AG04449 (cell line): ENCODE measurements at regions not wholly inside any gene's neighbourhood (a gene's known extent, or its start where the extent isn't known, plus 50 kb on each side); places are given as distances from the start of the nearest gene placed in this dataset.

Source experiments
- CTCF ChIA-PET: fragments of 350-600 bp; formaldehyde crosslinking; extraction: SDS; loops from one replicate; lab custom pipeline; 2021; ENCODE audit warnings: antibody characterized with exemption; lab: Yijun Ruan, JAX
- POLR2A ChIA-PET: fragments of 400-600, 350-600 bp; formaldehyde crosslinking; extraction: SDS; loops from one replicate; lab custom pipeline; 2020; ENCODE audit warnings: antibody characterized with exemption, inconsistent platforms; lab: Yijun Ruan, JAX
- DNase-seq: peaks from one replicate; pipeline ENCODE4 v3.0.0-alpha.2; 2010; ENCODE audit warnings: low read depth, low spot score
- H3K4me3 ChIP-seq: 2 replicates; pipeline ENCODE4 v1.5.1; 2011; ENCODE audit warnings: low read depth, mild to moderate bottlenecking, control low read depth, low read length
- TF ChIP-seq, protein P1 (sequence below): IDR thresholded peaks from one replicate; pipeline ENCODE4 v1.5.1; 2011; ENCODE audit warnings: mild to moderate bottlenecking, moderate library complexity, low read length, control low read depth, inconsistent platforms; ENCODE audit not compliant: insufficient read depth; ENCODE audit errors: missing control alignments

DNA sequence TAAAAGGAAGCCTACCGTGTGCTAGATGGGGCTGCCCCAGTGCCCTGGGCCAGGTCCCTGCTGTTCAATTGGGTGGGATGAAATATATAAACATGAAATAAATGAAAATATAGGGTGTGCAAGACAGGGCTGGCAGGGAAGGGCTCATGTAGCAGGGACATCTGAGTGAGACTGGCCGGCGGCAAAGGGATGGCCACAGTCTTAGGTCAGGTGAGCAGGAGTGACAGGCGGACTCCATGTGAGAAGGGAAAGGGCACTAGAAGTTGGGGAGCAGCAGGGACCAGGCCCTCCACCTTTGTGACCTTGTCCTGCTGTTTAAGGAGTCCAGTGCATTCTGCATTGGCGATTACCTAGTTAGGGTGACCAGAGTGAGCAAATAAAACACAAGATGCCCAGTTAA, 207.6 kb upstream of the ZNF32 start:
- no peak for DNase-seq
- ChIA-PET POLR2A (no interaction called here), CTCF (interaction anchor here (0.9 kb wide), 1 partner anchor 9 kb away, joined by 3 read pairs; no protein-coding TSS in a partner anchor)
- H3K4me3 ChIP-seq = no peak overlapping the region
- TF ChIP-seq, protein P1, sequence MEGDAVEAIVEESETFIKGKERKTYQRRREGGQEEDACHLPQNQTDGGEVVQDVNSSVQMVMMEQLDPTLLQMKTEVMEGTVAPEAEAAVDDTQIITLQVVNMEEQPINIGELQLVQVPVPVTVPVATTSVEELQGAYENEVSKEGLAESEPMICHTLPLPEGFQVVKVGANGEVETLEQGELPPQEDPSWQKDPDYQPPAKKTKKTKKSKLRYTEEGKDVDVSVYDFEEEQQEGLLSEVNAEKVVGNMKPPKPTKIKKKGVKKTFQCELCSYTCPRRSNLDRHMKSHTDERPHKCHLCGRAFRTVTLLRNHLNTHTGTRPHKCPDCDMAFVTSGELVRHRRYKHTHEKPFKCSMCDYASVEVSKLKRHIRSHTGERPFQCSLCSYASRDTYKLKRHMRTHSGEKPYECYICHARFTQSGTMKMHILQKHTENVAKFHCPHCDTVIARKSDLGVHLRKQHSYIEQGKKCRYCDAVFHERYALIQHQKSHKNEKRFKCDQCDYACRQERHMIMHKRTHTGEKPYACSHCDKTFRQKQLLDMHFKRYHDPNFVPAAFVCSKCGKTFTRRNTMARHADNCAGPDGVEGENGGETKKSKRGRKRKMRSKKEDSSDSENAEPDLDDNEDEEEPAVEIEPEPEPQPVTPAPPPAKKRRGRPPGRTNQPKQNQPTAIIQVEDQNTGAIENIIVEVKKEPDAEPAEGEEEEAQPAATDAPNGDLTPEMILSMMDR = no peak

DNA sequence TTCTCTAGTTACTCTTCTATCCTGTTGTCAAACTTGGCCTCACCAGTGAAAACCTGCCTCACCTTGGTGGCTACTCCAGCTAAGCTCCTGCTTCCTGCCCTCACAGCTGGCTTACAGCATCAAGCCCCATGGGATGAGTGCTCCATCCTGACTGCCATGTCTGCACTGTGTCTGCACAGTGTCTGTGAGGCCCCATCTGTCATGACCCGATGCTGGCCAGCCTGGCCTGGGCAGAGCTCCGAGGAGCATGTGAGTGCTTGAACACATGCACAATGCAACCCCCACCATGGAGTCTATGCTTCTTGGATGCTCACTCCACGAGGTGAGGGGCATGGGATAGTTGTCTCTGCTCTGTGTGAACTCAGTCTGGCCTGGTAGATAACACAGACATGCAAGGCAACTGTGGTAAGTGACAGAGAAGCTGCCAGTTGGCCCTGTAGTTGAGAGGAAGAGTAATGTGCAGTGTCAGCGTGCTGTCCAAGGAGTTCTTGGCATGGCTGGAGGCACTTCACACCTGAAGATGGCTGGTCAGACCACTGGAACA, 207.1 kb upstream of the ZNF32 start:
- TF ChIP-seq, protein P1 = no peak
- CTCF ChIA-PET = interaction anchor here (0.9 kb wide), 1 partner anchor 9 kb away, joined by 3 read pairs; no protein-coding TSS in a partner anchor
- no peak for DNase-seq
- no peak overlapping the region for H3K4me3 ChIP-seq
- POLR2A ChIA-PET = no interaction called here

DNA sequence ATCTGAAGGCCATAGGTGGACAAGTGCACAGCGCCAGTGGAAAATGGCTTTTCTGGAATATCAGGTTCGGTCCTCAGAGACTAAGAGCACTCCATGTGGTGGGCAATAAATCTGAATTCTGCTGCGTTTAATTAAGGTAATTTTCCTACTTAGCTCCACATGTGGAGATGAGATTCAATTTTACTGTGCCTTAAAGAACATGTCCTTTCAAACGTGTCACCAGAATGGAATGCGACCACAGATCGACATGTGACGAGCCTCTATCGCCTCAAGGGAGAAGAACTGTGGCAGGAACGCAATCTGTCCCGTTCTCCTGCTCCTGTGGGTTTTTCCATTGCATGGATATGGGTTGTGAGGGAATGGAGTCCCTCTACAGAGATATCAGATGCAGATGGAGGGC, 205.3 kb upstream of the ZNF32 start:
- TF ChIP-seq, protein P1 = no peak
- H3K4me3 ChIP-seq = no peak overlapping the region
- ChIA-PET POLR2A (interaction anchor here (0.5 kb wide), 1 partner anchor 95 kb away, joined by 3 read pairs; no protein-coding TSS in a partner anchor), CTCF (interaction anchor here (1.1 to 1.3 kb wide), 2 partner anchors 13 to 23 kb away, joined by 3 to 5 read pairs; no protein-coding TSS in a partner anchor)
- no peak for DNase-seq

DNA sequence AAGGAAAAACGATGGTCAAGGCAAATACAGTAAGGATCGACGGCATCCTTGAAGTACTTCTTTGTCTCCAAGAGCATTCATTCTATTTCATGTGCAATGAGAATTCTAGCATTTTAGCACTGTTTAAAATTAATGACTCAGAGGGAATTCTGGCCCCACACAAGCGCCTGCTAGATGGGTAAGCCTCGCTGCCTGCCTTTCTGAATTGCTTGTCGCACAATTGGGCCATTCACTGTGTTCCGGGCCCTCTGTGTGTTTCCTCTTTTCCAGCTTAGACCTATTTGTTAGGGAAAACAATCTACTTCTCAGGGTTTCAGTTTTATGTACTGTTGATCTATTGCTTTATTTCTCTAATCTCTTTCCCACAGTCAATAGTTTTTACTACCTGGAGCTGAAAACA, 204.7 kb upstream of the ZNF32 start:
- H3K4me3 ChIP-seq = no peak overlapping the region
- no peak for DNase-seq
- CTCF ChIA-PET = interaction anchor here (1.1 to 1.3 kb wide), 2 partner anchors 14 to 24 kb away, joined by 3 to 5 read pairs; no protein-coding TSS in a partner anchor
- POLR2A ChIA-PET = interaction anchor here (0.5 kb wide), 1 partner anchor 95 kb away, joined by 3 read pairs; no protein-coding TSS in a partner anchor
- TF ChIP-seq, protein P1 = no peak

DNA sequence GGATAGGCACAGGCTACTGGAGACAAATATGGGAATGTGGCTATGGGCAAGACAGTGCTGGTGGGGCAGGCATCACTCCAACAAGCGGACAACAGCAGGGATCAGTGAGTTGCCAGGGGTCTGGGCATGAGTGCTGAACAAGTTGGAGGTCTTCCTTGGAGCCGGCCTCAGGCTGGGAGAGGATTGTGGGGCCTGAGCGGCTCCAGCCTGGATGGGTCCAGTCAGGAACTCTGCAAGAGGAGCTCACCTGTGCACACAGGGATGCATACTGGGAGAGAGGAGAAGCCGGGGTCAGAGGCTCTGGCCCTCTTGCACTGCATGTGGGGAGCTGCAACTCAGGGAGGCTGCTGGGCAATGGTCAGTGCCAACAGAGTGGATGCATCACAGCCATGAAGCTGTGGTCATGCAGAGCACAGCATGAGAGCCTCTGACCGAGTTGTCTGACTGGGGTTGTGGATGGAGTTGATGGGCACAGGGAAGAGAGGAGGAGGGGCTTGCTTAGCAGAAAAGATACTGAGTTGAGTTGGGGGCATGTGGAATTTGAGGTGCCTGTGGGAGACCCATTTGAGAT, 204.0 kb upstream of the ZNF32 start:
- no peak for DNase-seq
- TF ChIP-seq, protein P1 = no peak
- CTCF ChIA-PET = interaction anchor here (1.1 to 1.3 kb wide), 2 partner anchors 14 to 24 kb away, joined by 3 to 5 read pairs; no protein-coding TSS in a partner anchor
- POLR2A ChIA-PET = no interaction called here
- H3K4me3 ChIP-seq = no peak overlapping the region

DNA sequence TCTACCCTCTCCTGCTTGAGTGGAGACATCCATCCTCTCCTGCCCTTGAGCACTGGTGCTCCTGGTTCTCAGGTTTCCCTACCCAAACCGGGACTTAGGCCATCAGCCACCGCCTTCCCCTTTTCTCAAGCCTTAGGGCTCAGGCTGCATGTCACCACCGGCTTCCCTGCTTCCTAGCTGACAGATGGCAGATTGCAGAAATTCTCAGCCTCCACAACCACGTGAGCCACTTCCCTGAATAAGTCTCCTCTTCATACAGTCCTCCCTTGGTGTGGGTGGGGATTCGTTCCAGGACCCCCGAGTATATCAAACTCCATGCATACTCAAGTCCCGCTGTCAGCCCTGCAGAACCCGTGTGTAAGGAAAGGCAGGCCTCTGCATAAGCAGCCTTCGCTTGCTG, 203.5 kb upstream of the ZNF32 start:
- no peak for DNase-seq
- TF ChIP-seq, protein P1 = no peak
- H3K4me3 ChIP-seq = no peak overlapping the region
- ChIA-PET POLR2A (no interaction called here), CTCF (no interaction called here)
